ENCODE measurements at regions not wholly inside any gene's neighbourhood (a gene's known extent, or its start where the extent isn't known, plus 50 kb on each side); places are given as distances from the start of the nearest gene placed in this dataset.

- TF ChIP-seq POLR2A (IDR thresholded peaks at IDR 0.05): no peak
- TF ChIP-seq CTCF (IDR thresholded peaks at IDR 0.05): no peak
- Histone ChIP-seq H3K9me3 (peaks cover 0 to 7% (median 0%) of the 10 kb centered on the region in 12 donors), H3K36me3 (no peaks in the 10 kb centered on the region), H3K27ac (no peak overlapping the region), H3K4me3 (no peak overlapping the region), H3K4me1 (no peaks in the 10 kb centered on the region), H3K27me3 (no peaks in the 10 kb centered on the region)
- DNase-seq (no peak), ATAC-seq (no peak)
- 73 to 80% (median 77%) methylated on average over 4 of the region's 4 CpGs for WGBS, 4 donors
- intact Hi-C loops (cut with DNase I): no loop called here
Observed at GRCh38 chr4:60314416-60314815, 885.7 kb upstream of the ADGRL3 start.

- Histone ChIP-seq H3K27me3 (no peaks in the 10 kb centered on the region), H3K4me1 (no peaks in the 10 kb centered on the region), H3K9me3 (peaks cover 0 to 7% (median 0%) of the 10 kb centered on the region in 12 donors), H3K36me3 (no peaks in the 10 kb centered on the region), H3K4me3 (no peak overlapping the region), H3K27ac (no peak overlapping the region)
- intact Hi-C loops (cut with DNase I): no loop called here
- ATAC-seq: no peak
- no peak for DNase-seq
- WGBS, 4 donors: 67 to 78% (median 70%) methylated on average over 2 of the region's 2 CpGs
- no peak for TF ChIP-seq CTCF (IDR thresholded peaks at IDR 0.05)
- TF ChIP-seq POLR2A (IDR thresholded peaks at IDR 0.05): no peak
Observed at GRCh38 chr4:60315586-60315985, 884.5 kb upstream of the ADGRL3 start.

DNA sequence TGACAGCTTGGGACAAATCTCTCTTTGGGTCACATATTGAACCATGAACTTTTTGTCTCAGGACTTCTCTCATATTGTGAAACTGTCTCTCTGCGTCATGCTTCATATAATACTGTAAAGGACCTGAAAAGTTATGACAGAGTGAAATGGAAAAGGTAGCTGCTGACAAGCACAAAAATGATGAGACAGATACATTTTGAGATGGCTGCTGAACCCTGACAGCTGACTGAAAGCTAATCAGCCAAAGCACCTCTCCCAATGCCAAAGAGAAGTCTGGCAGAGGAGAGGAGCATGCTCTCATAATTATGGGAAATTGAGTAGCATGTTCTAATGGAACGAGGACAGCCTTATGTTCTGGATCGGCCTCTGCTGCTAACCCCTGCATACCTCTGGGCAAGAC lies 873.4 kb upstream of the ADGRL3 start:
- 73 to 84% (median 77%) methylated on average over 3 of the region's 3 CpGs for WGBS, 4 donors
- H3K27me3 ChIP-seq: no peaks in the 10 kb centered on the region
- H3K27ac ChIP-seq: no peak overlapping the region
- H3K4me3 ChIP-seq: no peak overlapping the region
- DNase-seq (no peak), ATAC-seq (no peak)
- no peaks in the 10 kb centered on the region for H3K36me3 ChIP-seq
- no peaks in the 10 kb centered on the region for H3K4me1 ChIP-seq
- no peak for TF ChIP-seq CTCF (IDR thresholded peaks at IDR 0.05)
- TF ChIP-seq POLR2A (IDR thresholded peaks at IDR 0.05): no peak
- no peaks in the 10 kb centered on the region for H3K9me3 ChIP-seq
- intact Hi-C loops (cut with DNase I): no loop called here

DNA sequence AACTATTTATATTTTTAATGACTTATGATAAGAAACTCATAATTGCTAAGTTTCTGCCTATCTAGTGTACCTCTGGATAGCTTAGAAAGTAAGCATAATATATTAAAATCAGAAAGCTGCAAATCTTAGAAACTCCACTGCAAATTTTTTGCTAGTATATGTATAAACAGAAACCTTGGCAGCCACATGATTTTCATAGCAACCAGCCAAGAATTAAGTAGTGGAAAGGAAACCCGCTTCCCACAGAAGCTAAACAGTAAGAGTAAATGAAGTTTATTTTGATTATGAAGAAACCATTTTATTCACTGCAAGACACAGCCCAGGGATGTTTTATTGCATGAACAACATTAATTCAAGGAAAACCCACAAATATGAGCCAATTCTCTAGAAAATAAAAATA lies 872.5 kb upstream of the ADGRL3 start:
- DNase-seq (no peak), ATAC-seq (no peak)
- Histone ChIP-seq H3K9me3 (no peaks in the 10 kb centered on the region), H3K27ac (no peak overlapping the region), H3K4me1 (no peaks in the 10 kb centered on the region), H3K4me3 (no peak overlapping the region), H3K36me3 (no peaks in the 10 kb centered on the region), H3K27me3 (no peaks in the 10 kb centered on the region)
- intact Hi-C loops (cut with DNase I): no loop called here
- no peak for TF ChIP-seq POLR2A (IDR thresholded peaks at IDR 0.05)
- TF ChIP-seq CTCF (IDR thresholded peaks at IDR 0.05): no peak
- WGBS, 4 donors: 44 to 73% (median 61%) methylated on average over 1 of the region's 1 CpG

All from heart left ventricle (tissue), 16 donors.